ENCODE measurements at regions not wholly inside any gene's neighbourhood (a gene's known extent, or its start where the extent isn't known, plus 50 kb on each side); places are given as distances from the start of the nearest gene placed in this dataset.
"Not testable (repeated sequence)": the region's sequence is repeated elsewhere in the genome, so short reads cannot be mapped to it uniquely, and the experiment has no call there.

DNA sequence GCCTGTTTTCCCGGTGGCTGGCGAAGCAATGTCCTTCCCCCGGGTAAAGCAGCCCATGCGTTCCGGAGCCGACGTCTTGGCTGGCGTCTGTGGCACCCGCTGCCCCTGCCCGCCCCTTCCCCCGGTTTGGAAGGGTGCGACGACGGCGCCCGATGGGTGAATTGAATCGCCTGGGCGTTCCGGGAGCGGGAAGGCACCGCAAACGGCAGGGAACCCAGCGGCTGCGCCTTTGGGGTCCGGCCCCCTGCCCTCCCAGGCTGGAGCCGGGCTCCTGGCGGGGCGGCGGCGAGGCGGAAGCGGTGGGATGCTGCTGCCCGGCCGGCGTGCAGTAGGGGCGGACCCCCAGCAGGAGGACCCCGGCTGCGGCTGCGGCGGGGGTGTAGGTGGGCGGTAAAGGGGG, 123.6 kb upstream of the RHOU start:
- not testable (repeated sequence) for DNase-seq

DNA sequence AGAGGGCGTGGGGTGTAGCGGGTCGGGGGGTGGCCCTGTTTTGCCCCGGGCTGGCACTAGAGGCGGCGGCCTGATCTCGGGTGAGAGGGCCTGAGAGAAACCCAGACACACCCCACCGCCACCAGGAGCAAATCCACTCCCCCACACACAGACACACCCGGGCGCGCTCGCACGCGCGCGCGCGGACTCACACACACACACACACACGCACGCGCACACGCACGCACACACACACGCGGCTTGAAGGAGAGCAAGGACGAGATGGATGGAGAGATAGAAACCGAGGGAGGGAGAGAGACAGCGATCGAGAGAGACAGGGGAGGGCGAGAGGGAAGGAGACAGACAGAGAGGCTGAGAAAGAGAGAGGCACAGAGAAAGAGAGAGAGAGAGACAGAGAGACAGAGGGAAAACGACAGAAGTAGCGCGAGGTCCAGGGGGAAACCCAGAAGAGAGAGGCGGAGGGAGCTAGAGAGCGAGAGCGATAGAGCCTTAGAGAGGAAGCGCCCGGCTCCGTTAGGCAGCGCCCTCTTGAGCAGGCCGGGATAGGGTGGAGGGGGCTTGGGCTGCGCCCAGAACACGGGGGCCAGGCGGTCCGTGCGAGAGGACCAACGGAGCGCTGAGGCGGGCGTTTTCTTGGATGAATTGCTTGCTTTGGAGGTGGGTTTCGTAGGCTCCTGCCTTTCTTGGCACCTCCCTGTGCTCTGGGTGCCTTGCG, 113.1 kb upstream of the RHOU start:
- peak; percentile 63 for DNase-seq

DNA sequence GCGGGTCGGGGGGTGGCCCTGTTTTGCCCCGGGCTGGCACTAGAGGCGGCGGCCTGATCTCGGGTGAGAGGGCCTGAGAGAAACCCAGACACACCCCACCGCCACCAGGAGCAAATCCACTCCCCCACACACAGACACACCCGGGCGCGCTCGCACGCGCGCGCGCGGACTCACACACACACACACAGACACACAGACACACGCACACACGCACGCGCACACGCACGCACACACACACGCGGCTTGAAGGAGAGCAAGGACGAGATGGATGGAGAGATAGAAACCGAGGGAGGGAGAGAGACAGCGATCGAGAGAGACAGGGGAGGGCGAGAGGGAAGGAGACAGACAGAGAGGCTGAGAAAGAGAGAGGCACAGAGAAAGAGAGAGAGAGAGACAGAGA, 108.8 kb upstream of the RHOU start:
- not testable (repeated sequence) for DNase-seq

DNA sequence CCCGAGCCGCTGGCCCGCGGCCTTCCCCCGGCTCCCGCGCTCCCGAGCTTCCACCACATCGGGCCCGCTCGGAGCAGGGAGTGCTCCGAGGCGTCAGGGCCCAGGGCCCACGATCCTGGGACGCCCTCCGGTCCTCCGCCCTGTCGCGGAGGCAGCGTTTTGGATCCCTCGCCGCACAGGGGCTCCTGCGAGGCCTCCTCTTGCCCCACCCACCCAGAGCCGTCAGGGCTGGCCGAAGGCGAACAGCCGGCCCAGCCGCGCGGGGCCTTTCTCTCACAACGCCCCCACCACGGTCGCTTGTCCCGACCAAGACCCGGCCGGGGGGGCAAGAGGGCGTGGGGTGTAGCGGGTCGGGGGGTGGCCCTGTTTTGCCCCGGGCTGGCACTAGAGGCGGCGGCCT, 102.4 kb upstream of the RHOU start:
- DNase-seq = not testable (repeated sequence)

DNA sequence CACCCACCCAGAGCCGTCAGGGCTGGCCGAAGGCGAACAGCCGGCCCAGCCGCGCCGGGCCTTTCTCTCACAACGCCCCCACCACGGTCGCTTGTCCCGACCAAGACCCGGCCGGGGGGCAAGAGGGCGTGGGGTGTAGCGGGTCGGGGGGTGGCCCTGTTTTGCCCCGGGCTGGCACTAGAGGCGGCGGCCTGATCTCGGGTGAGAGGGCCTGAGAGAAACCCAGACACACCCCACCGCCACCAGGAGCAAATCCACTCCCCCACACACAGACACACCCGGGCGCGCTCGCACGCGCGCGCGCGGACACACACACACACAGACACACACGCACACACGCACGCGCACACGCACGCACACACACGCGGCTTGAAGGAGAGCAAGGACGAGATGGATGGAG, 100.0 kb upstream of the RHOU start:
- peak; percentile 75 for DNase-seq

DNA sequence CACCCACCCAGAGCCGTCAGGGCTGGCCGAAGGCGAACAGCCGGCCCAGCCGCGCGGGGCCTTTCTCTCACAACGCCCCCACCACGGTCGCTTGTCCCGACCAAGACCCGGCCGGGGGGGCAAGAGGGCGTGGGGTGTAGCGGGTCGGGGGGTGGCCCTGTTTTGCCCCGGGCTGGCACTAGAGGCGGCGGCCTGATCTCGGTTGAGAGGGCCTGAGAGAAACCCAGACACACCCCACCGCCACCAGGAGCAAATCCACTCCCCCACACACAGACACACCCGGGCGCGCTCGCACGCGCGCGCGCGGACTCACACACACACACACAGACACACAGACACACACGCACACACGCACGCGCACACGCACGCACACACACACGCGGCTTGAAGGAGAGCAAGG, 97.8 kb upstream of the RHOU start:
- peak; percentile 49 for DNase-seq

DNA sequence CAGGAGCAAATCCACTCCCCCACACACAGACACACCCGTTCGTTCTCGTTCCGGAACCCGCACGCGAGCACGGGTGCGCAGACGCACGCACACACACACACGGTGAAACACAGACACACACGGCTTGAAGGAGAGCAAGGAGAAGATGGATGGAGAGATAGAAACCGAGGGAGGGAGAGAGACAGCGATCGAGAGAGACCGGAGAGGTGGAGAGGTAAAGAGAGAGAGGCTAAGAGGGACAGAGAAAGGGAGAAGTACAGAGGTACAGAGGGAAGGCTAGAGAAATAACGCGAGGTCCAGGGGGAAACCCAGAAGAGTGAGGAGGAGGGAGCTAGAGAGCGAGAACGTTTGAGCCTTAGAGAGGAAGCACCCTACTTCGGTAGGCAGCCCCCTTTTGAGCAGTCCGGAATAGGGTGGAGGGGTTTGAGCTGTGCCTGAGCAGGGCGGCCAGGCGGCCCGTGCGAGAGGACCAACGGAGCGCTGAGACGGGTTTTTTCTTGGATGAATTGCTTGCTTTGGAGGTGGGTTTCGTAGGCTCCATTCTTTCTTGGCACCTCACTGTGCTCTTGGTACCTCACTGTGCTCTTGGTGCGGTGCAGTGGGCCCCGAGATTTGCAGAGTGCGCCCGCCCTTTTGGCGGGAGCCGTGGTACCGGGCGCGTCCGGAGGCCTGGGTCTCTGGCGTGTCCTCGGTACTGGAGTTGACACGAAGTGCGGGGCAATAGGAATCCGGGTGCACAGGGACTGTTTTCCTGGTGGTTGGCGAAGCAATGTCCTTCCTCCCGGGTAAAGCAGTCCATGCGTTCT, 88.4 kb upstream of the RHOU start:
- DNase-seq = peak; percentile 56

DNA sequence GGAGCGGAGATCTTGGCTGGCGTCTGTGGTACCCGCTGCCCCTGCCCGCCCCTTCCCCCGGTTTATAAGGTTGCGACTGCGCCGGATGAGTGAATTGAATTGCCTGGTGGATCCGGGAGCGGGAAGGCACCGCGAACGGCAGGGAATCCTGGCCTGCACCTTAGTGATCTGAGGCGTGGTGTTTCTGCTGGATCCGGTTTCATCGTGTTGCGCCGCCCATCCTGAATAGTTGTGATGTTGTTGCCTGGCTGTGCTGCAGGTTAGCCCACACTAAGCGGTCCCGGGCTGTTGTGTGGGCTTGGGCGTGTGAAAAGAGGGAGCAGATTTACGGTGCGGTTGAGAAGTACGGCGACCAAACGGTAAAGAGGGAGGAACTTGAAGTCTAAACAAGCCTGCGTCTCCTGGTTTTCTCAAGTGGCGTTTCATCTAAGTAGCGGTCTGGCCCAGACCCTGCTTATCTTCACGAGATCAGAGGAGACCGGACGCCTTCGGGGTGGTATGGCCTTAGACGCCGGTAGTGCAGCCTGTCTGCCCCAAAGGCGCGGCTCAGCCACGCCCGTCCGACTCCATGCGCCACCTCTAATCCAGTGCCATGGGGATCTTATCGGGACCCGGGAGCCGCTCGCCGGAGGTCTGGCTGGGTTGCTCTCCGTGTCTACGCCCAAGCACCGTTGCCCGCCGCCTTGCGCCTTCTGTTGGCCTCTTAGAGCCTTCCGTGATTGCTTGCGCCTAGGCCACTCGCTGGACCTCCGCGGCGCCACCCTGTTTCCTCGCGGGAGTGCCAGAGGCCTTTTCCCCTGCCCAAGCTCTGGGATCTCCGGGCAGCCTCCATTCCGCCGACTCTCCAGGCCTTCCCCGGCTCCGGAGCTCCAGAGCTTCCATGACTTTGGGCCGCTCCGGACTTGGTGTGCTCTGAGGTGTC, 87.5 kb upstream of the RHOU start:
- peak; percentile 19 for DNase-seq

DNA sequence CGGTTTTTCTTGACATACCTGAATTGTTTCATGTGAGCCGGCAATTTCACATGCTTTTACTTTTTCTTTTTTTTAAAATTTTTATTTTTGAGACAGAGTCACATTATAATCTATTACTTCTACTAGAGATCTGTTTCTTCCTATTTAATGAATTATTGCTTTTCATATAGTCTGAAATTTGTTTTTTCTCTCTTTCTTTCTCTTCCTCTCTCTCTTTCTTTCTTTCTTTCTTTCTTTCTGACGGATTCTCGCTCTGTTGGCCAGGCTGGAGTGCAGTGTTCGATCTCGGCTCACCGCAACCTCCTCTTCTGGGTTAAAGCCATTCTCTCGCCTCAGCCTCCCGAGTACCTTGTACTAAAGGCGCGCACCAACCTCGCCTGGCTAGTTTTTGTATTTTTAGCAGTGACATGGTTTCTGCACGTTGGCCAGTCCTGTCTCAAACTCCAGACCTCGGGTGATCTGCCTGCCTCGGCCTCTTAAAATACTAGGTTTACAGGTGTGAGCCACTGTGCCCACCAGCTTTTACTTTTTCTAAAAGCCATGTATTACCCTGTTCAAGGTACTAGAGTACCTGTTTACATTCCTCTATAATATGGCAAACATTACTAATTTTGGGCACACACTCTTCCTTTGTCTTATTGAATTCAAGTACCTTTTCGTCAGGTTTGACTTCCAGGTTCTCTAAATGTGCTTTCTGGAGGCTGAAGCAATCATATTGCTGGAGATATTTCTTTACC, 86.5 kb upstream of the RHOU start:
- no peak for DNase-seq

DNA sequence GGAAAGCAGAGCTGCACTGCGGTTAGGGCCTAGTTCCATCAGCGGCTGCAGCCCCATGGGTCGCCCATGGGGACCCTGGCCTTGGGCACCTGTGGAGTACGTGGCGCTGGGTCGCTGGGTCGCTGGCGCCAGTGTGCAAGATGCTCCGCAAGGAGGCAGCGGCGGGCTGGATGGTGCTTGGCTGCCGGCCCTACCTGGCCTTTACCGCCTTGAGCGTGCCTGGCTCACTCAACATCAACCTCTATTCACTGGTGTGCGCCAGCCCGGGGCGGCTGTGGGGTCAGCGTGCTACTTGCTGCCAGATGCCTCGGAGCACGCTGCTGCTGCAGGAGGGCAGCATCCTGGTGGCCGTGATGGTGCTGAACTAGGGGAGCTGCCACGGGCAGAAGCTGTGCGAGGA, 85.1 kb upstream of the RHOU start:
- no peak for DNase-seq

DNA sequence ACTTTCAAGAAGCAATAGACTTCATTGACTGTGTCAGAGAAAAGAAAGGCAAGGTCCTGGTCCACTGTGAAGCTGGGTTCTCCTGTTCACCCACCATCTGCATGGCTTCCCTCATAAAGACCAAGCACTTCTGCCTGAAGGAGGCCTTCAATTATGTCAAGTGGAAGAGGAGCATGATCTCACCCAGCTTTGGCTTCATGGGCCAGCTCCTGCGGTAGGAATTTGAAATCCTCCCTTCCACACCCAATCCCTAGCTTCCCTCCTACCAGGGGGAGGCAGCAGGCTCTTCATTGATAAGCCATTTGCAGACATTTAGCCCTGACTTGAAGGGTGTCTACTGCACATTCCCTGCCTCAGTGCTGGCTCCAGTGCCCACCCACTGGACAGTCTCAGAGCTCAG, 84.3 kb upstream of the RHOU start:
- DNase-seq = no peak

DNA sequence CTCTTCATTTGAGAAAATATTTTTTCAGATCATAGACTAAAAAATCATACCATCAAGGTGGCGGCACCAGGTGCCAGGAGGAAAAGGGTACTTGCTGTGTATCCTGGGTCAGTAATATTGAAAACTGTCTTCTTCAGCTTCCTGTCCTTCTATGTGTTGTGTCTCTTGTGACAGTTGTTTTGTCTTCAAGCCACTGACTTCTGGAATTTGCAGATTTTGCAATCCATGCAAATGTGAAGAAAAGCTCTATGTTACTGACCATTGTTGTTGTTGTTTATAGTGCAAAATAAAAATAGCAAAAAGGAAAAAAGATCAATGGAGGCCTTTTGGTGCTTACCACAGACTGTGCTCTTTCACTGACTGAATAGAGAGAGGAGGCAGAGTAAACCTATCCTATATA, 83.2 kb upstream of the RHOU start:
- no peak for DNase-seq

DNA sequence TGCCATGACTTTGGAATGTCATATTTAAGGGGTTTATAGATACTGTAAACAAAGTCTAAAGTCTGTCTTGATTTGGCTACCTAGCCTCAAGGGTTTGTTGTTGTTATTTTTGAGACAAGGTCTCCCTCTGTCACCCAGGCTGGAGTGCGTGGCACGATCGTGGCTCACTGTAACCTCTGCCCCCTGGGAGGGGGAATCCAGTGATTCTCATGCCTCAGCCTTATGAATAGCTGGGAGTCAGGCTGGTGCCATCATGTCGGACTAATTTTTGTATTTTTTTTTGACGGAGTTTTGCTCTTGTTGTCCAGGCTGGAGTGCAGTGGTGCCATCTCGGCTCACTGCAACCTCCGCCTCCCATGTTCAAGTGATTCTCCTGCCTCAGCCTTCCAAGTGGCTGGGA, 82.2 kb upstream of the RHOU start:
- not testable (repeated sequence) for DNase-seq

DNA sequence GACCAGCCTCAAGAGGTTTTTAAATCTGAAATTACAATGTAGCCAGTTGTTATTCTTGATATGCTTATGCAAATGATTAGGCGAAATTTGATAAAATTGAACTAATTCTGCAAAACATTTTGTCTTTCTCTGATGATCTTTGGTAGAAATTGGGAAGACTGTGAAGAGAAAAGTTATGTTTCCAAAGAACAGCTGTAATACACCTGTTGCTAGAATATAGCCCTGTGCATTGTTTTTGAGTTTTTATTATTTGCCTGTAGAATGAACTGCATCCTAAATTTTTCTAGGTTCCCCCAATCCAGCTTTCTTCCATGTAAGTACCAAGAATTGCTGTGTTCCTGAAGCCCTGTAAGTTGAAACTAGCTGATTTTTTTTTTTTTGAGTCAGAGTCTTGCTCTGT, 81.5 kb upstream of the RHOU start:
- DNase-seq = no peak

DNA sequence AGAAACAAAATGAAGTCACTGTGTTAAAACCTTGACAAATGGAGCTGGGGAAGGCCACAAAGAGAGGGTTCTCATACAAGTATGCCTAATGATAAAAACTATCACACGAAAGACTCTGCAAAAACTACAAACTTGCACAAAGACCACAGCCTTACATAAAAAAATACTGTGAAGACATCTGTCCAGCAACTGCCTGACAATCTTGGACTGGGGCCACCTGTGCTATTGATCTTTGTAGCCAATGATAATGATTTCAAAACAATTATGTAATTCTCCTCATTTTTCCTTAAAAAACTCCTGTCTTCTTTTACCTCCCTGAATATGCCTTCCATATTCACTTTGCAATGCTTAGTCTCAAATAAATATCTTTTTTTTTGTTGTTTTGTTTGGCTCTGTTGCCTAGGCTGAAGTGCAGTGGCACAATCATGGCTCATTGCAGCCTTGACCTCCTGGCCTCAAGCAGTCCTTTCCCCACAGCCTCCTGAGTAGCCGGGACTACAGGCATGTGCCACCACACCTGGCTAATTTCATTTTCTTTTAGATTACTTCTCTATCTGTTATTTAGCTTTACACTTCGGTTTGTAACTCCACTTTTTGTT, 79.4 kb upstream of the RHOU start:
- no peak for DNase-seq

DNA sequence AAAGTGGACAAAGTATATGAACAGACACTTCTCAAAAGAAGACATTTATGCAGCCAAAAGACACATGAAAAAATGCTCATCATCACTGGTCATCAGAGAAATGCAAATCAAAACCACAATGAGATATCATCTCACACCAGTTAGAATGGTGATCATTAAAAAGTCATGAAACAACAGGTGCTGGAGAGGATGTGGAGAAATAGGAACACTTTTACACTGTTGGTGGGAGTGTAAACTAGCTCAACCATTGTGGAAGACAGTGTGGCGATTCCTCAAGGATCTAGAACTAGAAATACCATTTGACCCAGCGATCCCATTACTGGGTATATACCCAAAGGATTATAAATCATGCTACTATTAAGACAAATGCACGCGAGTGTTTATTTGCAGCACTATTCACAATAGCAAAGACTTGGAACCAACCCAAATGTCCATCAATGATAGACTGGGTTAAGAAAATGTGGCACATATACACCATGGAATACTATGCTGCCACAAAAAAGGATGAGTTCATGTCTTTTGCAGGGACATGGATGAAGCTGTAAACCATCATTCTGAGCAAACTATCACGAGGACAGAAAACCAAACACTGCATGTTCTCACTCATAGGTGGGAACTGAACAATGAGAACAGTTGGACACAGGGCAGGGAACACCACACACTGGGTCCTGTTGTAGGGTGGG, 73.1 kb upstream of the RHOU start:
- not testable (repeated sequence) for DNase-seq

DNA sequence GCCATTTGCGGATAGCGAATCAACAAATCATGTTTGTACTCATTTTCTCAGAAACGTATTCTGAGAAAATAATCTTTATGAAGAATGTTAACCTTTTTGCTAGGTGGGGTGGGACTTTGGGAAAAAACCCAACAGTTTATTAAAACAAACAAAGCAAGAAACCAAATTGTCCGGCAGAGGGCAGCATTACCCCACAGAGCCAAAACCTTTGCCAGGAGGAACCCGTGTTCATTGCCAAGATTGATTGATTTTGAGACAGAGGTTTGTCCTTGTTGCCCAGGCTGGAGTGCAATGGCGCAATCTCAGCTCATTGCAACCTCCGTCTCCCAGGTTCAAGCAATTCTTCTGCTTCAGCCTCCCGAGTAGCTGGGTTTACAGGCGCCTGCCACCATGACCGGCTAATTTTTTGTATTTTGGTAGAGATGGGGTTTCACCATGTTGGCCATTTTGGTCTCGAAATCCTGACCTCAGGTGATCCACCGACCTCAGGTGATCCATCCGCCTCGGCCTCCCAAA, 70.8 kb upstream of the RHOU start:
- peak; percentile 80 for DNase-seq

DNA sequence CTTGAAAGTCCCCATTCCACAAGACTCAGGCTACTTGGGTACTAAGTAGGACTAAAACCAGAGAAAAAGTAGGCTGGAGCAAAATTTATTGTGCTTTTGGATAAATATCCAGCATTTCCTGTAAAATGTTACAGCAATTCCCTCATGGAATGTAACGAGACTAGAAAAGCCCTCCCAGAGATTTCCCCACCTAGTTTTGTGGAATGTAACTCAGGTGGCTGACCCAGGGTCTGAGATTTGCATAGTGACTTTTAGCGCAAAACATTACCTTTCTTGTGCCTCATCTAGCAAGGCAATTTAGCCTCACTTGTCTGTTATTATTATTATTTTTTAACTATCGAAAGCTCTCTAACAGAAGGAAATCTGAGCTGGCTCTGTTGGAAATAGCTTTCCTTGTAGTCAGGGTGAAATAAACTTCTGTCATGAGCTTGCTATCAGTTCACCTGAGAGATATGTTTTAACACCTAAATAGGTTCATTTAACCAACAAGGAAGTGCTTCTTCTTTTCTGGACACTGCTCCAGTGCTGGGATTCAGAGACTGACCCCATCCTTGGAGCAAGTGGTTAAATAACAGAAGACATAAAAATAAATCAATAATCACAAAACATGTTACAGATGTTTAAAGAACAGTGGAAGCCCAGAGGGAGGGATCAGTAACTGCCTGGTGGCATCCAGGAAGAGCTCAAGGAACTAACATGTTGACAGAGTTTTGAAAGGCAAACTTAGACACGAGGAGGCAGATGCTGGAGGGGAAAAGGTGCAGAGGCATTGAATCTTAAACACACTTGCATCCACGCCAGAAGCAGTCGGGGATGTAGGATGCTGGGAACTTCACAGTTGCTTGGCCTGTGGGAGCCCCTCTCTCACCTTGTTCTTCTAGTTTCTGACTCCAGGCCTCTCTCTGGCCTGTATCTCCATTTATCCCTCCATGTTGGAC, 68.3 kb upstream of the RHOU start:
- DNase-seq = no peak

DNA sequence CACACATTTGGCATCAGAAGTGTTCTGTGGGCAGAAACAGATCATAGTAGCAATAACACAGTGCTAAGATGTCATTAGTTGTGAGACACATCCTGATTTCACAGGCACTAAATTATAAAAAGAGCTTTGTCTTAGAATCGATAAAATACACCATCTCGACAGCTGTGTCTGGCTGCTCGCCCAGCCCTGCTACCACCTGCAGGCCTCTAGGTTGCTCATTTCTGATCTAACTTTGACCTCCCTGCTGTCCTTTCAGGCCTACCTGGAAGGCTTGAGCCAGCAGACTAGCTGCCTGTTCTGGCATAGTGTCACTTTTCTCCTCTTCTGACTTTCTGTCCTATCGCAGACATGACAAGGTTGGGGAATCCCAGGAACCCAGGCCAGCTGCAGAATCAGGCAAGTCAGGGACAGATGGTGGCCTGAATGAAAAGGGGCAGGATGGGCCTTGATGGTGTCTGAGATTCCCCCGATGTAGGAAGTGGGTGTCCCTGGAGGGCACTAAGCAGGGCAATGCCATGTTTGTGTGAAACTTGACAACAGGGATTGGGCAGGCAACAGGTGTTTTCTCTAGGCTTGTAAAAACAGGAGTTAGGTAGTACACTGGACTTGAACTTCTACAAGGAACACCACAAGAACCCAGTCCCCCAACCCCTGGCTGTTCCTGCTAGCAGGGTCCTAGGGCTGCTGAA, 66.6 kb upstream of the RHOU start:
- no peak for DNase-seq

DNA sequence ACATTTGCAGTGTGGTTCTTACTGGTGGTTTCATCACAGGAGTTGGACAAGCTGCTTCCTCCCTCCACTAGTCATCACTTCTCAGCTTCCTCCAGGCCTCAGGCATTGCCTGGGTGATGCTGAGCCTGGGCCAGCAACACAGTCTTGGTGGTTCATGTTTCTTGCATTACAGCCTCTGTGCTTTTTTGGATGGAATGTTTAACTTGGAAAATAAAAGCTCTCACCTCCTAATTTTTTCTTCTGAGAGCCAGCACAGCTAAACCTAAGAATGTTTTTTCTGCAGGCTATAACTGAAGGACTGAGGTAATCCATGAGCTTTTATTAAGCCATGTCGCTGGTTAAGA, 66.1 kb upstream of the RHOU start:
- no peak for DNase-seq

Measured in CD4-positive, alpha-beta T cell treated with Interleukin-10 for 1 hour (primary cell).